GM21360 (cell line): ENCODE measurements at regions not wholly inside any gene's neighbourhood (a gene's known extent, or its start where the extent isn't known, plus 50 kb on each side); places are given as distances from the start of the nearest gene placed in this dataset.

ENCODE experiments used
- ATAC-seq: cut with Tn5 transposase; IDR thresholded peaks from one replicate; pipeline ENCODE4 v1.9.1; 2021; ENCODE audit warnings: mild to moderate bottlenecking, moderate library complexity; ENCODE audit not compliant: unreplicated experiment

DNA sequence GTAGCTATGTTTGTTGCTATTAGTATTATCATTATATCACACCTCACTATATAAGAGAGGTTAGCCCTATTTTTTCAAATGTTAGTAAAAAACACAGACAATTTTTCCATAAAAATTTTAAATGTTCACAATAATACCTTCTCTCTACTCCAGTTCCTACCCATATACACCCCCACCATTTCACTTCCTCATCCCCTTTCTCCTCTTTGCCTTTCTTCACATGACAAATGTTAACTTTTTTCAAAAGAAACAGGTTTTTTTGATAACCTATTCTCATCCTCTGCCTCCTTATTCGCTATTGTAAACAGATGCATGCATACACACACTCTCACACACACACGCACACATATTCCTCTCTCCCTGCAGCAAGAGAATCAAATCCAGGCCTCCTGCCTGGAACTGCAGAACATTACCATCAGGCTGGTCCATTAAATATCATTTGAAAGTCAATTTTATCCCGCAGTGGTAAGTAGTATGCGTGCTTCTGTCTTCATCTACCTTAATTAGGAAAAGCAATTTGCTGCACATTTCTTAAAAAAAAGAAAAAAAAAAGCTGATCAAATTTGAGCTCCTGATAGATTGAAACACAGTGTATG lies 55.5 kb downstream of the MID1IP1 start:
- ATAC-seq = no peak

- ATAC-seq = no peak
These were observed 56.7 kb downstream of the MID1IP1 start for GRCh38 chrX:38857736-38858523.

DNA sequence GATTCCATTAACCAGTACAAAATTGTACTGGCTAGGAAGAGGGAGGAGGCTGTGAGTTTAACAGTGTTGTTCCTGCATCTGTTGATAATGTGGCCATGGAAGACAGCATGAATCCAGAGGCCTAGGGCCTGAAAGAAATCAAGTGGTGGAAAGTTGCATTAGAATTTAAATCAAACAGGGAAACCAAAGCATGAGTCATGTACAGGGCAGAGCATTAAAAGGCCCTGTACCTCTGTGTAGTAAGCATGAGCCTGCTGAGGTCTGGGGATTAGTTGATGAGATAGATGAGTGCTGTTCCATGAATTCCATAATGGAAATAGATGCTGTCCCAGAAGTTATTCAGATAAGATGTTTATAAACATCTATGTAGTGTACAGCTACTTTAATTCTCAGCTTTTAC lies 58.3 kb downstream of the MID1IP1 start:
- ATAC-seq = no peak

DNA sequence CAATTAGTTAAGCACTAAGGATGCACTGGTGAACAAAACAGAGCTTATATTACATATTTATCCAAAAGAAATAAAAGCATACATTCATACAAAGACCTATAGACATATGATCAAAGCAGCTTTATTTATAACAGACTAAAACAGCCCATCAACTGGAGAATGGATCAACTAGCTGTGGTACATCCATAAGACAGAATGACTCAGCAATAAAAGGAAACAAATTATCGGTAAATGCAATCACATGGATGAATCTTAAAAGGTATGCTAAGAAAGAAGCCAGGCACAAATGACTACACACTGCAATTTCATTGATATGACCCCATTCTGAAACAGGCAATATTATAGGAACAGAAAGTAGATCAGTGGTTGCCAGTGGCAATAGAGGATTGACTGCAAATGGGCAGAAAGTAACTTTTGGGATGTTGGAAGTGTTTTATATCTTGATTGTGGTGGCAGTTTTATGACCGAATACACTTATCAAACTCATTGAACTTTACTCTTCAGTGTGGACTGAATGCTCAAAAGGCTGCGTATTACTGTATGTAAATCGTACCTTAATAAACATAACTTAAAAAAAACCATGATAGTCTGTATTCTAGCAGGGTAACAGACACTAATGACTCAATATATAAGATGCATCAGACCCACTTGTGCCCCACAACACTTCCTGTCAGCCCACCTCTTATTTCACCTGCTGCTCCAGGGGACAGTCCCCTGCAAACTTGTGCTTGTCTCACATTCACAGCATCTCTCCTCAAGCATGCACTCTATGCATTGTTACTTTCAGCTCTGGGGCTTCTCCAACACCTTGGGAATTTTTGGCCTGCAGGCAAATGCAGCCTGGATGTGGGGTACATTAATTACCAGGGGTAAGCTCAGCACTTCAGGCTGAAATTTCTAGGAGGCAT lies 59.1 kb downstream of the MID1IP1 start:
- ATAC-seq = no peak

DNA sequence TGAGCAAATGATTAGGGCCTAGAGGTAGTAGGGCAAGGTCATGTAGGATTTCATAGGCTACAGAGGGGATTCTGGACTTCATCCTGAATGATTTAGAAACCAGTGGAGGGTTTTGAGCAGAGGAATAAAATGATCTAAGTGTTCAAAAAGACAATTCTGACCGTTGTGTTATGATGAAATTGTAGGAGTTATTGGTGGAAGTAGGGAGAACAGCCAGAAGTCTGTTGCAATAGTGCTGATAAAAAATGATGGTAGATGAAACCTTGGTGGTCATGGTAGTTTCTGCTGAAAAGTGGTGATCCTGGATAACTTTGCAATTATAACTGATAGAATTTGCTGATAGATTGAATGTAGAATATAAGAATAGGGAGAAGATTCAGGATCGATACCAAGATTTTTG lies 60.2 kb downstream of the MID1IP1 start:
- ATAC-seq = no peak

DNA sequence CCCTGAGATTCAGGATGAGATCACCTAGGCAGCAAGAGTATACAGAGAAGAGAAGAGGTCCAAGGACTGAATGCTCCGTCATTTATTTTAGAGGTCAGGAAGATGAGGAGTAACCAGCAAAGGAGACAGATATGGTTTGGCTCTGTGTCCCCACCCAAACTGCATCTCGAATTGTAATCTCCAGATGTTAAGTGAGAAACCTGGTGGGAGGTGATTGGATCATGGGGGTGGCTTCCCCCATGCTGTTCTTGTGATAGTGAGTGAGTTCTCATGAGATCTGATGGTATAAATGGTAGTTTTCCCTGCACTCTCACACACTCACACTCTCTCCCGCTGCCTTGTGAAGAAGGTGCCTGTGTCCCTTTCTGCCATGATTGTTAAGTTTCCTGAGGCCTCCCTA lies 60.8 kb downstream of the MID1IP1 start:
- no peak for ATAC-seq

DNA sequence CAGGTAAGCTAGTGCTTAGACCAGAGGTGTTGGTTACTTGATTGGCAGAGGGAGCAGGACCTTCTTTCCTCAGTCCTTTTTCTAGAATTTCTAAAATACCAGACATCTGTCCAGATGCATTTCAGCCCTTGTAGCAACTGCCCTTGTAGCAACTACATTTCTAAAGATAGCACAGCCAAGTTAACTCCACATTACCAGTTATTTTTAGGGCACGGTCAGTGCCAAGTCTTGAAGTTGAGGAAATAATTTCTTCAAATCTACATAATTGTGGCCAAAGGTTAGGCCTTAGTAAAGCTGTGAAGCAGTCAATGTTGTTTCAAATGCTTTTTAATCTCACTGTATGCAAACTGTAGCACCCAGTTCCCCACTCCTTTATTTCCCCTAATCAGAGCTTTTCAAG lies 62.9 kb downstream of the MID1IP1 start:
- no peak for ATAC-seq

- ATAC-seq = no peak
These were observed 67.1 kb downstream of the MID1IP1 start for GRCh38 chrX:38868321-38868720.

DNA sequence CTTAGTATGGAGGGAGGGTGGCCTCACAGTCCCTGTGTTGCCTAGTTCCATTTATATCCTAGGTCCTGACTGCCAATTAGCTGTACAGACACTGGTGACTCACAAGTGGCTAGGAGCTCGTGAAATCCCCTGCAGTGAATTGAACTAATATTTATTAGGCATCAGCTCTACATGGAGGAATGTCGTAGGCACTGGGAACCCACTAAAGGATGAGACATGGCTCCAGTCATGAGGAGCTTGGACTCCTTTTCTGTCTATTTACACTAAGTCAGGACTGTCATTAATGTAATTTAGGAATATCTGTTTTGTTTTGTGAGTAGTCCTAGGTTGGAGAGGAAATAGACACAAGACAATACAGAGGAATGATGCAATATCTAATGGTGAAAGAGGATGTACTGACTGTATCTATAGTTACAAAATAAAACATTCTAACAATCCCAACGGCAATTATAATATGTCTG lies 67.7 kb downstream of the MID1IP1 start:
- no peak for ATAC-seq

GRCh38 chrX:38870361-38870895 lies 69.2 kb downstream of the MID1IP1 start:
- no peak for ATAC-seq

GRCh38 chrX:38871129-38872029 lies 70.1 kb downstream of the MID1IP1 start:
- no peak for ATAC-seq

GRCh38 chrX:38877366-38877765 lies 76.1 kb downstream of the MID1IP1 start:
- ATAC-seq = no peak

GRCh38 chrX:38878641-38879340 lies 77.5 kb downstream of the MID1IP1 start:
- no peak for ATAC-seq

- ATAC-seq = peak; percentile 46
These were observed 78.5 kb downstream of the MID1IP1 start for GRCh38 chrX:38879631-38880220.

DNA sequence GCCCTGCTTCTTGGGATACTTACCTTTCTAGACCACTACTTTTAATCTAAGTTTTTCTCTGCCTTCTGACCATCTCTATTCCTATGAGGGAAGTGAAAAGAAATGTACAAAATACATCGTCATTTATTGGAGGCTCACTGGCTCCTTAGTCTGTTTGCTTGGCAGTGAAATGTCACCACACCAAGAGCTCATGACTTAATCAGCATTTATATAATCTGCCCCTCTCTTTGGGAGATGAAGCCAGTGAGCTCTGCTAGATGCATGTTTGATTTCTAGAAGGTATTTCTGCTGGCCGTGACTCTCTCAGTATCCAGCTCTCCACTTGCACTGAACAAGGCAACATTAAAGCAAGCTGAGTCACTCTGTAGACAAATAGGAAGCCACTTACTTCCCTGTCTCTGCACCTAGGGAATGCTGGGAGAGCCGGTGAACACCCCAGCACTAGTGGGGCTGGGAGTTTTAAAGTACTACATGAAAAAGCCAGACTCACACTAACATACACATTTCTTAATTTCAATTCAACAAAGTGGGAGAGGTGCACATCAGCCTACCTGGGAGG lies 79.1 kb downstream of the MID1IP1 start:
- no peak for ATAC-seq

GRCh38 chrX:38881066-38881465 lies 79.8 kb downstream of the MID1IP1 start:
- no peak for ATAC-seq

DNA sequence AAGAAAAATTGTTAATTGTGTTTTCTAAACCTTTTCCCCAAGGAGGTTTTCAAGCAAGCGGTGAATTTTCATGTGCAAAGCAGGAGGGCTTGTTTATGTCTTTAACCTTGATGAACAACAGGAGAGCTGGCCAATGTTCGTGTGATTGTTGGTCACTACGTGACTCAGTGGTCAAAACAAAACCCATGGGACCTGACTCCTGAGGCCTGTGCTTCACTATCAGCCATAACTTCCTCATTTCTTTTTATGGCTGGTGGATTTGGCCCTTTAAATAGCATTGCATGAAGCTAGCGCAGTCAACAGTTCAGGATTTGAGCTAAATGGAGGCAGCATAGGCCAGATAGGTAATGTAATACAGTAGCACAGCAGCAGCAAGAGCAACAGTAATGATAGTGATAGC lies 80.5 kb downstream of the MID1IP1 start:
- no peak for ATAC-seq

GRCh38 chrX:38882894-38883626 lies 81.8 kb downstream of the MID1IP1 start:
- ATAC-seq = no peak
